ENCODE measurements at regions not wholly inside any gene's neighbourhood (a gene's known extent, or its start where the extent isn't known, plus 50 kb on each side); places are given as distances from the start of the nearest gene placed in this dataset.

DNA sequence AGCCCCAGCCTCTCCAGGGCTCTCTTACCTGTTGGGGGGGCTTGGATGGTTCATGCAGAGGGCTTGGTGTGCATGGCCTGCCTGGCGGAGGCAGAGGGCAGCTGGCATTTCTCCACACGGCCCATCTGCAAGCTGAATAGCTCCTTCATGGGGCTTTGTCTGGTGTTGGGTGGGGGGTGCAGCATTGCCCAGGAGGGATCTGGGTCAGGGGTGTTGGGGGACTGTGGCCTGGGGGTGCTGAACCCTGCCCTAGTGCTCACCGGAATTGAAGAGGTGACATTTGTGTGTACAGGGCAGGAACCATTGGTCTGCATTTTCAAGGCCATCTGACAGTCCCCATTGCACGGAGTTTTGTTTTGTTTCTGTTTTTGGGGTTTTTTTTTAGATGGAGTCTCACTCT, 58.8 kb upstream of the HAAO start:
- TF ChIP-seq RAD21 (IDR thresholded peaks at IDR 0.05; ENCODE audit: low read depth) (no peak), POLR2A (IDR thresholded peaks at IDR 0.05; ENCODE audit: borderline replicate concordance, extremely low read depth, insufficient read depth, insufficient read length) (no peak), POLR2AphosphoS5 (IDR thresholded peaks at IDR 0.05; ENCODE audit: low read depth, low read length) (no peak), CTCF (IDR thresholded peaks at IDR 0.05 in 2 of 3, conservative IDR thresholded peaks at IDR 0.05 in 1 of 3; ENCODE audit: borderline replicate concordance in 1 of 3, insufficient read depth in 1 of 3, low read depth in 2 of 3, low read length in 2 of 3) (no peak), EZH2 (IDR thresholded peaks at IDR 0.05) (no peak), SP1 (IDR thresholded peaks at IDR 0.05; ENCODE audit: low read depth) (no peak)
